Esophagus squamous epithelium (tissue), 5 donors: ENCODE measurements at regions not wholly inside any gene's neighbourhood (a gene's known extent, or its start where the extent isn't known, plus 50 kb on each side); places are given as distances from the start of the nearest gene placed in this dataset.
A peak's percentile ranks its signal among the peaks of the same experiment; 100 is the strongest.

ENCODE experiments used
- DNase-seq: peaks from one replicate; lab custom pipeline; 2025; lab: John Stamatoyannopoulos, UW
- H3K27ac ChIP-seq, 4 donors: fragments of 200-600 bp; sonication (generic); one replicate each; pipeline ENCODE4 v1.5.1; 2016 to 2019; ENCODE audit warnings: mild to moderate bottlenecking in 1 of 4
- H3K27me3 ChIP-seq, 4 donors: fragments of 200-600 bp; sonication (generic); 1 replicate in 3 of 4; 2 replicates in 1 of 4; pipeline versions ENCODE4 v1.5.1 to v1.6.0; 2017 to 2021; ENCODE audit warnings: antibody characterized with exemption in 1 of 4
- H3K36me3 ChIP-seq, 3 donors: fragments of 200-600 bp; sonication (generic); one replicate each; pipeline ENCODE4 v1.5.1; 2016 to 2019
- H3K4me1 ChIP-seq, 3 donors: fragments of 200-600 bp; sonication (generic); one replicate each; pipeline ENCODE4 v1.5.1; 2017 to 2019
- H3K4me3 ChIP-seq, 4 donors: fragments of 200-600 bp; sonication (generic); 1 replicate in 3 of 4; 2 replicates in 1 of 4; pipeline ENCODE4 v1.5.1; 2016 to 2019; ENCODE audit warnings: mild to moderate bottlenecking in 2 of 4, moderate library complexity in 1 of 4
- H3K9me3 ChIP-seq, 3 donors: fragments of 200-600 bp; sonication (generic); one replicate each; pipeline ENCODE4 v1.5.1; 2016 to 2019
- CTCF ChIP-seq, 6 experiments: fragments of 450-650 bp in 4 of 6; fragments of 200-600 bp in 2 of 6; sonication (generic) in 2 of 6; IDR thresholded peaks; one replicate each; pipeline ENCODE4 v1.5.1; 2016 to 2019; ENCODE audit warnings: antibody characterized with exemption in 6 of 6, mild to moderate bottlenecking in 4 of 6, moderate library complexity in 4 of 6
- POLR2A ChIP-seq, 4 donors: fragments of 450-650 bp; IDR thresholded peaks; one replicate each; pipeline ENCODE4 v1.6.1; 2017; ENCODE audit warnings: antibody characterized with exemption in 4 of 4, mild to moderate bottlenecking in 4 of 4, moderate library complexity in 3 of 4
- WGBS, 2 donors: methylation state at CpG; one replicate each; pipeline ENCODE4 v1.1.5; 2018; 5-methylcytosine and 5-hydroxymethylcytosine counted together
- intact Hi-C: fragments of 100-400 bp; cut with DNase I; formaldehyde crosslinking; loops from one replicate; pipeline ENCODE4 v1.15.0; 2022
- donor health status: DM: yes; HTN: yes; CAD: no.

- DNase-seq: no peak
- intact Hi-C loops: no loop called here
- H3K4me3 ChIP-seq: no peak overlapping the region
- TF ChIP-seq CTCF (IDR thresholded peaks at IDR 0.05) (no peak), POLR2A (IDR thresholded peaks at IDR 0.05) (no peak)
- peaks cover 0 to 78% (median 7%) of the 10 kb centered on the region in 4 donors for H3K27me3 ChIP-seq
- WGBS, 2 donors: 32 to 60% methylated on average over 1 of the region's 1 CpG
- H3K27ac ChIP-seq: no peak overlapping the region
- H3K9me3 ChIP-seq: no peaks in the 10 kb centered on the region
- peaks cover 0 to 23% (median 0%) of the 10 kb centered on the region in 3 donors for H3K4me1 ChIP-seq
- H3K36me3 ChIP-seq: no peaks in the 10 kb centered on the region
These were observed 59.7 kb downstream of the GPX5 start for GRCh38 chr6:28585335-28585734.

GRCh38 chr6:28586324-28586723 lies 60.6 kb downstream of the GPX5 start:
- intact Hi-C loops: no loop called here
- H3K27me3 ChIP-seq: peaks cover 0 to 88% (median 7%) of the 10 kb centered on the region in 4 donors
- WGBS, 2 donors: 74 to 81% methylated on average over 5 to 7 of the region's 7 CpGs
- peak overlapping the region; percentile 44 to 74 (median 54) for H3K4me3 ChIP-seq
- no peak overlapping the region for H3K27ac ChIP-seq
- peaks cover 0 to 23% (median 0%) of the 10 kb centered on the region in 3 donors for H3K4me1 ChIP-seq
- H3K36me3 ChIP-seq: no peaks in the 10 kb centered on the region
- no peak for TF ChIP-seq CTCF (IDR thresholded peaks at IDR 0.05)
- TF ChIP-seq POLR2A (IDR thresholded peaks at IDR 0.05): no peak
- H3K9me3 ChIP-seq: no peaks in the 10 kb centered on the region
- DNase-seq: no peak

GRCh38 chr6:28586962-28587745 lies 61.5 kb downstream of the GPX5 start:
- Histone ChIP-seq H3K27me3 (peaks cover 0 to 91% (median 7%) of the 10 kb centered on the region in 4 donors), H3K27ac (peak overlapping the region in 3 of 4 donors; percentile 12 to 27 (median 18)), H3K4me1 (peaks cover 0 to 23% (median 0%) of the 10 kb centered on the region in 3 donors), H3K4me3 (peak overlapping the region; percentile 44 to 74 (median 54)), H3K9me3 (no peaks in the 10 kb centered on the region), H3K36me3 (no peaks in the 10 kb centered on the region)
- 5 to 8% methylated on average over 27 to 32 of the region's 42 CpGs for WGBS, 2 donors
- intact Hi-C loops: no loop called here
- DNase-seq: no peak
- no peak for TF ChIP-seq POLR2A (IDR thresholded peaks at IDR 0.05)
- no peak for TF ChIP-seq CTCF (IDR thresholded peaks at IDR 0.05)

- DNase-seq: no peak
- Histone ChIP-seq H3K9me3 (no peaks in the 10 kb centered on the region), H3K4me3 (peak overlapping the region; percentile 44 to 74 (median 54)), H3K36me3 (no peaks in the 10 kb centered on the region), H3K27me3 (peaks cover 0 to 90% (median 7%) of the 10 kb centered on the region in 4 donors), H3K4me1 (peaks cover 0 to 23% (median 0%) of the 10 kb centered on the region in 3 donors), H3K27ac (no peak overlapping the region)
- intact Hi-C loops: no loop called here
- WGBS, 2 donors: 24 to 29% methylated on average over 8 of the region's 8 CpGs
- TF ChIP-seq POLR2A (IDR thresholded peaks at IDR 0.05): no peak
- TF ChIP-seq CTCF (IDR thresholded peaks at IDR 0.05): no peak
These were observed 62.0 kb downstream of the GPX5 start for GRCh38 chr6:28587746-28588075.

GRCh38 chr6:28588666-28589065 lies 63.0 kb downstream of the GPX5 start:
- TF ChIP-seq POLR2A (IDR thresholded peaks at IDR 0.05) (no peak), CTCF (IDR thresholded peaks at IDR 0.05) (no peak)
- Histone ChIP-seq H3K4me3 (no peak overlapping the region), H3K36me3 (no peaks in the 10 kb centered on the region), H3K4me1 (peaks cover 0 to 23% (median 0%) of the 10 kb centered on the region in 3 donors), H3K9me3 (no peaks in the 10 kb centered on the region), H3K27ac (no peak overlapping the region), H3K27me3 (peaks cover 0 to 93% (median 7%) of the 10 kb centered on the region in 4 donors)
- 80 to 86% methylated on average over 3 of the region's 3 CpGs for WGBS, 2 donors
- intact Hi-C loops: no loop called here
- DNase-seq: no peak
